Neutrophil (primary cell): ENCODE measurements at regions not wholly inside any gene's neighbourhood (a gene's known extent, or its start where the extent isn't known, plus 50 kb on each side); places are given as distances from the start of the nearest gene placed in this dataset.

Experiments used
- H3K27ac ChIP-seq: fragments of 200-600 bp; sonication (generic); 2 replicates; pipeline ENCODE4 v1.5.1; 2016; ENCODE audit warnings: mild to moderate bottlenecking, moderate library complexity
- H3K27me3 ChIP-seq: fragments of 200-600 bp; sonication (generic); 2 replicates; pipeline ENCODE4 v1.6.0; 2016; ENCODE audit warnings: mild to moderate bottlenecking
- H3K36me3 ChIP-seq: fragments of 200-600 bp; sonication (generic); 2 replicates; pipeline ENCODE4 v1.5.1; 2017
- H3K4me1 ChIP-seq, 2 experiments: fragments of 200-600 bp in 1 of 2; sonication (generic) in 1 of 2; 1 replicate in 1 of 2; 2 replicates in 1 of 2; pipeline versions ENCODE4 v1.5.1 to v1.6.1; 2013 to 2016; ENCODE audit warnings: low read depth in 1 of 2, low read length in 1 of 2, mild to moderate bottlenecking in 1 of 2, moderate library complexity in 1 of 2; ENCODE audit not compliant: control insufficient read depth in 1 of 2, insufficient read depth in 1 of 2
- H3K4me3 ChIP-seq, 2 experiments: fragments of 200-600 bp in 1 of 2; sonication (generic) in 1 of 2; 1 replicate in 1 of 2; 2 replicates in 1 of 2; pipeline ENCODE4 v1.5.1; 2013 to 2016; ENCODE audit warnings: low read depth in 1 of 2, low read length in 1 of 2, mild to moderate bottlenecking in 1 of 2, moderate library complexity in 1 of 2
- H3K9me3 ChIP-seq: fragments of 200-600 bp; sonication (generic); 2 replicates; pipeline ENCODE4 v1.5.1; 2016
- CTCF ChIP-seq: fragments of 200-600 bp; sonication (generic); IDR thresholded peaks from 2 replicates; pipeline ENCODE4 v1.5.1; 2016; ENCODE audit warnings: antibody characterized with exemption

- no peak overlapping the region for H3K4me3 ChIP-seq
- no peaks in the 10 kb centered on the region for H3K36me3 ChIP-seq
- H3K27ac ChIP-seq, result no peak overlapping the region
- H3K27me3 ChIP-seq, result no peaks in the 10 kb centered on the region
- no peaks in the 10 kb centered on the region for H3K9me3 ChIP-seq
- H3K4me1 ChIP-seq, result no peaks in the 10 kb centered on the region
- no peak for TF ChIP-seq CTCF
Measured at GRCh38 chr6:15949982-15950381, 178.9 kb upstream of the MYLIP start.

- Histone ChIP-seq H3K4me1 (no peaks in the 10 kb centered on the region), H3K4me3 (no peak overlapping the region), H3K9me3 (no peaks in the 10 kb centered on the region), H3K27me3 (no peaks in the 10 kb centered on the region), H3K36me3 (no peaks in the 10 kb centered on the region), H3K27ac (no peak overlapping the region)
- no peak for TF ChIP-seq CTCF
Measured at GRCh38 chr6:15948930-15949900, 179.7 kb upstream of the MYLIP start.

GRCh38 chr6:15947923-15948322 is 181.0 kb upstream of the MYLIP start:
- Histone ChIP-seq H3K36me3 (no peaks in the 10 kb centered on the region), H3K4me1 (no peaks in the 10 kb centered on the region), H3K27me3 (peaks cover 3% of the 10 kb centered on the region), H3K4me3 (no peak overlapping the region), H3K27ac (no peak overlapping the region), H3K9me3 (no peaks in the 10 kb centered on the region)
- TF ChIP-seq CTCF, result no peak

GRCh38 chr6:15947436-15947835 is 181.4 kb upstream of the MYLIP start:
- no peaks in the 10 kb centered on the region for H3K9me3 ChIP-seq
- H3K4me1 ChIP-seq, result no peaks in the 10 kb centered on the region
- H3K4me3 ChIP-seq, result no peak overlapping the region
- H3K27ac ChIP-seq, result no peak overlapping the region
- H3K36me3 ChIP-seq, result no peaks in the 10 kb centered on the region
- TF ChIP-seq CTCF, result no peak
- peaks cover 3% of the 10 kb centered on the region for H3K27me3 ChIP-seq

GRCh38 chr6:15946701-15947385 is 182.0 kb upstream of the MYLIP start:
- H3K9me3 ChIP-seq, result no peaks in the 10 kb centered on the region
- H3K4me1 ChIP-seq, result no peaks in the 10 kb centered on the region
- H3K36me3 ChIP-seq, result no peaks in the 10 kb centered on the region
- no peak overlapping the region for H3K4me3 ChIP-seq
- H3K27me3 ChIP-seq, result peaks cover 3% of the 10 kb centered on the region
- TF ChIP-seq CTCF, result no peak
- H3K27ac ChIP-seq, result no peak overlapping the region
